Colonic mucosa (tissue), 4 donors: ENCODE measurements at regions not wholly inside any gene's neighbourhood (a gene's known extent, or its start where the extent isn't known, plus 50 kb on each side); places are given as distances from the start of the nearest gene placed in this dataset.

ENCODE experiments used
- DNase-seq: peaks from one replicate; pipeline ENCODE4 v3.0.0-alpha.2; 2020
- H3K27ac ChIP-seq: fragments of 200-600 bp; one replicate; pipeline ENCODE4 v1.8.0; 2021
- H3K27me3 ChIP-seq: fragments of 200-600 bp; one replicate; pipeline ENCODE4 v1.8.0; 2021
- H3K36me3 ChIP-seq: fragments of 200-600 bp; one replicate; pipeline ENCODE4 v1.8.0; 2021
- H3K4me1 ChIP-seq: fragments of 200-600 bp; one replicate; pipeline ENCODE4 v1.8.0; 2021; ENCODE audit warnings: mild to moderate bottlenecking
- H3K4me3 ChIP-seq: fragments of 200-600 bp; one replicate; pipeline ENCODE4 v1.8.0; 2021
- H3K9ac ChIP-seq, 2 donors: one replicate each; pipeline ENCODE4 v1.7.0; 2013; ENCODE audit warnings: control low read depth in 2 of 2, low read depth in 2 of 2, low read length in 2 of 2
- H3K9me3 ChIP-seq: fragments of 200-600 bp; one replicate; pipeline ENCODE4 v1.8.0; 2021
- intact Hi-C: fragments of 100-400 bp; cut with DNase I; formaldehyde crosslinking; loops from one replicate; pipeline ENCODE4 v1.14.1; 2022
- TF ChIP-seq, protein P1 (sequence below): fragments of 200-600 bp; IDR thresholded peaks from one replicate; pipeline ENCODE4 v1.8.0; 2022; ENCODE audit warnings: antibody characterized with exemption, mild to moderate bottlenecking
- donor health status: healthy.
- donor health status: DM: no; HTN: no; CAD: no.
- donor health status: DM: no; HTN: no; CAD: no.

DNA sequence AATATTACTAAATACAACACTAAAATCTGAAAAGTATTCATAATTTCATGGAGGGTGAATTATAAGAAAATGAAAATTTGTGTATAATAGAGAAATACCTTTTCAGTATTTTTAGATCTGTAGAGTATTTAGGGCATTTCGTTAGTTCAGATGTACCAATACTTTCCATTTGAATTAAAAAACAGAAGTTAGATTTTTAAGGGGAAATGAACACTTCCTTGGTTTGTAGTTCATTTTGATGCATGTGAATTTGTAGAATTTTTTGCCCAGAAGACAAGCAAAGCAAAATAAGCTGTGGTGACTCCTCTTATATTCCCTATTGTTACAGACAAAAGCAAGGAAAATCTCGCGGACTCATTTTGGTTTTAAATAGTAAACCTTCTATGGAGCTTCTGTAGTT is 209.0 kb upstream of the RPS23 start:
- intact Hi-C loops: no loop called here
- H3K4me3 ChIP-seq: no peak overlapping the region
- no peak overlapping the region for H3K9ac ChIP-seq
- no peak overlapping the region for H3K27ac ChIP-seq
- H3K36me3 ChIP-seq: no peaks in the 10 kb centered on the region
- no peak for DNase-seq
- no peaks in the 10 kb centered on the region for H3K9me3 ChIP-seq
- H3K4me1 ChIP-seq: no peaks in the 10 kb centered on the region
- no peaks in the 10 kb centered on the region for H3K27me3 ChIP-seq
- TF ChIP-seq, protein P1, sequence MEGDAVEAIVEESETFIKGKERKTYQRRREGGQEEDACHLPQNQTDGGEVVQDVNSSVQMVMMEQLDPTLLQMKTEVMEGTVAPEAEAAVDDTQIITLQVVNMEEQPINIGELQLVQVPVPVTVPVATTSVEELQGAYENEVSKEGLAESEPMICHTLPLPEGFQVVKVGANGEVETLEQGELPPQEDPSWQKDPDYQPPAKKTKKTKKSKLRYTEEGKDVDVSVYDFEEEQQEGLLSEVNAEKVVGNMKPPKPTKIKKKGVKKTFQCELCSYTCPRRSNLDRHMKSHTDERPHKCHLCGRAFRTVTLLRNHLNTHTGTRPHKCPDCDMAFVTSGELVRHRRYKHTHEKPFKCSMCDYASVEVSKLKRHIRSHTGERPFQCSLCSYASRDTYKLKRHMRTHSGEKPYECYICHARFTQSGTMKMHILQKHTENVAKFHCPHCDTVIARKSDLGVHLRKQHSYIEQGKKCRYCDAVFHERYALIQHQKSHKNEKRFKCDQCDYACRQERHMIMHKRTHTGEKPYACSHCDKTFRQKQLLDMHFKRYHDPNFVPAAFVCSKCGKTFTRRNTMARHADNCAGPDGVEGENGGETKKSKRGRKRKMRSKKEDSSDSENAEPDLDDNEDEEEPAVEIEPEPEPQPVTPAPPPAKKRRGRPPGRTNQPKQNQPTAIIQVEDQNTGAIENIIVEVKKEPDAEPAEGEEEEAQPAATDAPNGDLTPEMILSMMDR: no peak

DNA sequence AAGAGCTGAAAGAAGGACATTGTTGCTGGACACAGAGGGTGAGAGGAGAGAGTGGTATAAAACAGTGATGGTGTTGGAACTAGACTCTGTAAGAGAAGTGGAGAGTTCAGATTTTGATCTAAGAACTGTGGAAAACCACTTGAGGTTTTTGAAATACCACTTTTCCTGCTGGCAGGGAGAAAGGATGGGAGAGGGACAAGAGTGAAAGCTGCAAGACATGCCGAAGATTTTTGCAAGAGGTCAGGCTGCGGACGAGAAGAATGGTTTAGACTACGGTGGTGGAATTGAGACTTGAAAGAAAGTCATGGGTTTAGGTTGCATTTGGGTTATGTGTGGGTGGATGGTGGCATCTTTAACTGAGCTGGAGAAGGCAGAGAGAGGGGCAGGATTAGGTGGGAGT is 202.2 kb upstream of the RPS23 start:
- H3K9ac ChIP-seq: no peak overlapping the region
- no peaks in the 10 kb centered on the region for H3K36me3 ChIP-seq
- TF ChIP-seq, protein P1: no peak
- H3K27me3 ChIP-seq: no peaks in the 10 kb centered on the region
- no peak overlapping the region for H3K27ac ChIP-seq
- no peak for DNase-seq
- intact Hi-C loops: no loop called here
- H3K4me3 ChIP-seq: no peak overlapping the region
- no peaks in the 10 kb centered on the region for H3K9me3 ChIP-seq
- no peaks in the 10 kb centered on the region for H3K4me1 ChIP-seq

DNA sequence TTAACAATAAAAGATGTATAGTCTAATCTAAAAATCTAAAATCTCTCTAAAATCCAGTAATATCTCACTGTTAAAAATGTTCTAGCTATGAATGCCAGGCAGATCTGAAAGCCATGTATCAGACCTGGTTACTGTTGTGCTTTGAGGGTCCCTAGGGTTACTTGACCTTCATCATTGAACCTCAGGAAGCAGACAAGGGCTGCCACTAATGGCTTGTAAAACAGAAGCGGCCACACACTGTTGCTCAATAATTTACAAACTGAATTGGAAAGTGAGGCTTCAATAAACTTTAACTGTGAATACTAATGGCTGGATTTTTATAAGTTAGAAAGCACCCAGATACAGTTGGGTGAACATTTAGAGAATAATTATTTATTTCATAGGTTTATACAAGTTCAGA is 198.0 kb upstream of the RPS23 start:
- DNase-seq: no peak
- no peaks in the 10 kb centered on the region for H3K9me3 ChIP-seq
- no peaks in the 10 kb centered on the region for H3K36me3 ChIP-seq
- intact Hi-C loops: no loop called here
- no peak overlapping the region for H3K27ac ChIP-seq
- no peak overlapping the region for H3K4me3 ChIP-seq
- no peaks in the 10 kb centered on the region for H3K27me3 ChIP-seq
- H3K9ac ChIP-seq: no peak overlapping the region
- TF ChIP-seq, protein P1: no peak
- no peaks in the 10 kb centered on the region for H3K4me1 ChIP-seq

DNA sequence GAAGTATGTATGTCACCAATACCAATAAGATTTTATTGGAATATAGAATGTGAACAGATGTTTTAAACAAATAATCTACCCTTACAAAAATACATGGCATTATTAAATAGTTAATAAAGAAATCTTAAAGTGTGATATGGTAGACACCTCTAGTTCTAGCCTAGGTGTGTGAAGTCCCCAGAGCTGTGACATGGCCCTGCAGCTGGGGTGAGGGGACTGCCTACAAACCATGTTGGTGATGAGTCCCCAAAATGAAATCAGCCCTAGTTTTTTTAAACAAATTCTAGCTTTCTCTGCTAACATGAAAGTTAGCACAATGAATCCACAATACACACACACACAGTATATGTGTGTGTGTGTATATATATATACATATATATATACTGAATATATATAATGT is 195.1 kb upstream of the RPS23 start:
- Histone ChIP-seq H3K27me3 (no peaks in the 10 kb centered on the region), H3K9me3 (no peaks in the 10 kb centered on the region), H3K4me1 (no peaks in the 10 kb centered on the region), H3K27ac (no peak overlapping the region), H3K4me3 (no peak overlapping the region), H3K36me3 (no peaks in the 10 kb centered on the region), H3K9ac (no peak overlapping the region)
- TF ChIP-seq, protein P1: no peak
- intact Hi-C loops: no loop called here
- DNase-seq: no peak

DNA sequence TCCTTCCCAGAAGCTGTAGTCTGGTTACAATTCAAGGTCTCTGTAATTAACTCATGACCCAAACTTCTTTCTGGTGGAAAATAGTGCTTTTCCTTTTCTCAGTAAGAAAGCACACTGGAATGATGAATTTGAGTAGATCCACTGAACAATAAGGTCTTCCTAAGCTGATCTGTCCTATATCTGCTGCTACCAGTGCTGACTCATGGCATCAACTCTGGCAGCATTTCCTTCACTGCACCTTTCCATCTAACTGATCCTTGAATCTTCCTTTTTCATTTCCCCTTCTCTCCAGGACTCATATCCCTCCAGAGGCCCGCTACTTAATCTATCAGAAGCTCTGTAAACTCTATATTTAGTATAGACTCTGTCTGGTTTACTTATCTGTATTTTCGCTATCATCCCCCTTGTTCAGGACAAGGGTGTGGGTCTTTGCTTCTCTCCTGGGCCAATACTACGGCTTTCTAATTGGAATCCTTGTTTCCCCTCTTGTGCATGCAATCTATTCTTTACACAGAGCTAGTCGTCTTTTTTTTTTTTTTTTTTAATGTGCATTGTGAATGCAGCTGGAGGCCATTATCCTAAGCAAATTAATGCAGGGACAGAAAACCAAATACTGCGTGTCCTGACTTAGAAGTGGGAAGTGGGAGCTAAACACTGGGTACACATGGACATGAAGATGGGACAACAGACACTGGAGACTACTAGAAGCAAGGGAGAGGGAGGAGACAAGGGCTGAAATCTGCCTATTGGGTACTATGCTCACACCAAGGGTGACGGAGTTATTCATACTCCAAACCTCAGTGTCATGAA is 192.2 kb upstream of the RPS23 start:
- Histone ChIP-seq H3K27ac (no peak overlapping the region), H3K4me3 (no peak overlapping the region), H3K9ac (no peak overlapping the region), H3K27me3 (no peaks in the 10 kb centered on the region), H3K4me1 (no peaks in the 10 kb centered on the region), H3K36me3 (no peaks in the 10 kb centered on the region), H3K9me3 (no peaks in the 10 kb centered on the region)
- DNase-seq: no peak
- TF ChIP-seq, protein P1: no peak
- intact Hi-C loops: no loop called here
